WERI-Rb-1 (cell line): ENCODE measurements at regions not wholly inside any gene's neighbourhood (a gene's known extent, or its start where the extent isn't known, plus 50 kb on each side); places are given as distances from the start of the nearest gene placed in this dataset.
"Not testable (repeated sequence)": the region's sequence is repeated elsewhere in the genome, so short reads cannot be mapped to it uniquely, and the experiment has no call there.

Source experiments
- DNase-seq: peaks from one replicate; pipeline ENCODE4 v3.0.0-alpha.2; 2020
- H3K27ac ChIP-seq: fragments of 250-450 bp; sonication (Bioruptor Pico); 2 replicates; pipeline ENCODE4 v1.5.1; 2020; ENCODE audit warnings: mild to moderate bottlenecking, moderate library complexity
- H3K27me3 ChIP-seq: fragments of 250-450 bp; sonication (Bioruptor Pico); 2 replicates; pipeline ENCODE4 v1.5.1; 2021; ENCODE audit warnings: mild to moderate bottlenecking, low read depth, moderate library complexity; ENCODE audit not compliant: insufficient read depth, severe bottlenecking
- H3K36me3 ChIP-seq: fragments of 250-450 bp; sonication (Bioruptor Pico); 2 replicates; pipeline ENCODE4 v1.5.1; 2020; ENCODE audit warnings: mild to moderate bottlenecking, moderate library complexity
- H3K4me3 ChIP-seq: 2 replicates; pipeline ENCODE4 v1.5.1; 2011; ENCODE audit warnings: low read depth, mild to moderate bottlenecking, control low read depth, low read length
- H3K9me3 ChIP-seq: fragments of 250-450 bp; sonication (Bioruptor Pico); 2 replicates; pipeline ENCODE4 v1.5.1; 2021; ENCODE audit warnings: mild to moderate bottlenecking, moderate library complexity; ENCODE audit not compliant: severe bottlenecking
- CTCF ChIP-seq: IDR thresholded peaks from 2 replicates; pipeline ENCODE4 v1.5.1; 2011; ENCODE audit warnings: low read depth, mild to moderate bottlenecking, control low read depth, inconsistent platforms, low read length

- Histone ChIP-seq H3K27ac (no peak overlapping the region), H3K4me3 (no peak overlapping the region), H3K36me3 (no peaks in the 10 kb centered on the region), H3K9me3 (no peaks in the 10 kb centered on the region), H3K27me3 (no peaks in the 10 kb centered on the region)
- no peak for DNase-seq
- TF ChIP-seq CTCF = no peak
Measured at GRCh38 chr4:84110040-84110439, 389.1 kb downstream of the NKX6-1 start.

- H3K9me3 ChIP-seq, H3K36me3 ChIP-seq, H3K4me3 ChIP-seq, H3K27me3 ChIP-seq, H3K27ac ChIP-seq: not testable (repeated sequence)
- DNase-seq = peak; percentile 74
Measured at GRCh38 chr4:84101653-84102625, 397.2 kb downstream of the NKX6-1 start.

- H3K4me3 ChIP-seq = no peak overlapping the region
- no peak for DNase-seq
- no peaks in the 10 kb centered on the region for H3K27me3 ChIP-seq
- no peak overlapping the region for H3K27ac ChIP-seq
- H3K9me3 ChIP-seq = no peaks in the 10 kb centered on the region
- H3K36me3 ChIP-seq = no peaks in the 10 kb centered on the region
- no peak for TF ChIP-seq CTCF
Measured at GRCh38 chr4:84100071-84100470, 399.0 kb downstream of the NKX6-1 start.

DNA sequence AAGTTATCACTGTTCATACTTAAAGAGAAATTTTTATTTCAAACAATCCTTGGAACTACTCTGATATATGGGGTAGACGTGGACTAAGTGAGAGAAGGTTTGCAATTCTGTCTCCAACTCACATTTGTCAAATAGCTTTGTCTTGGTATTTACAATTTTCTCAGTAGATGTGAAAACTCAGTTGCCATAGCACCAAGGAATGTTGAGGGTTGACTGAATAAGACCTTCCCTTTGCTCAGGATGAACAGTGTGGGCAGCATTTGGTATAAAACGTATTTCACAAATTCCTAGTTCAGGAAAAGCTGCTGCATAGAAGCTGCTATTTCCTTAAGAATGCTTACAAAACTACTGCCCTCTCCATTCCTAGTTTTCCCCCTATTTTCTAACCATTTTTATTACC, 399.5 kb downstream of the NKX6-1 start:
- Histone ChIP-seq H3K36me3 (no peaks in the 10 kb centered on the region), H3K4me3 (no peak overlapping the region), H3K27me3 (no peaks in the 10 kb centered on the region), H3K9me3 (no peaks in the 10 kb centered on the region), H3K27ac (no peak overlapping the region)
- no peak for TF ChIP-seq CTCF
- DNase-seq = no peak

GRCh38 chr4:84091266-84091665, 407.8 kb downstream of the NKX6-1 start:
- Histone ChIP-seq H3K27ac (no peak overlapping the region), H3K9me3 (no peaks in the 10 kb centered on the region), H3K4me3 (no peak overlapping the region), H3K27me3 (no peaks in the 10 kb centered on the region), H3K36me3 (no peaks in the 10 kb centered on the region)
- TF ChIP-seq CTCF = no peak
- DNase-seq = no peak

- Histone ChIP-seq H3K36me3 (no peaks in the 10 kb centered on the region), H3K4me3 (no peak overlapping the region), H3K9me3 (no peaks in the 10 kb centered on the region), H3K27me3 (no peaks in the 10 kb centered on the region), H3K27ac (no peak overlapping the region)
- DNase-seq = no peak
- no peak for TF ChIP-seq CTCF
Measured at GRCh38 chr4:84089652-84090437, 409.2 kb downstream of the NKX6-1 start.
